ENCODE measurements at regions not wholly inside any gene's neighbourhood (a gene's known extent, or its start where the extent isn't known, plus 50 kb on each side); places are given as distances from the start of the nearest gene placed in this dataset.

DNA sequence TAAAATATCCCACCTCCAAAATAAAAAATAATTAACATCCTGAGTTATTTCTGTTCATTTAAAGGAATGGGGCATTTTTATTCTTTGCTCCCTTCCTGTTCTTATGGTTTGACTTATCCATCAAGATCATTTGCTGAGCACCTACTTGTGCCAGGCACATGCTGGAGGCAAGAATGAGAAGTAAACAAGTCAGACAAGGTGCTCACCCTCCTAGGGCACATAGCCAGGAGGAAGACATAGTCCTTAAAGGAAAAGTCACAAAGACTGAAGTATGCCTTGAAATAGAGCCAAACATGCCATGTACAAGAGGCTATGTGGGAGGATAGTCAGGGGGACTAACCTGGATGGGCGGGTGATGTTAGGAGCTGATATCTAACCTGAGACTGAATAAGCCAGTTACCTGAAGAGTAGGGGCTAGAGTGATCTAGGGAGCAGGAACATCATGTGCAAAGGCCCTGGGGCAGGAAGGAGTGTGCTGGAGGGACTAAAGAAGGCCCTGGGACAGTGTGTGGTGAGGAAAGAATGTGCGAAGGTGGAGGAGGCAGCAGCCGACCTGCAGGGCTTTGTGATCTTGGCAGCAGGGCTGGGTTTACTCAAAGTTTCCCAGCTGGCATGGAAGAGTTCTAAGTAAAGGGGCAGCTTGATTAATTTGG is 233.5 kb downstream of the MATN1 start:
- intact Hi-C loops (cut with micrococcal nuclease; ENCODE audit: unreplicated experiment), result no loop called here
- no peak overlapping the region for H3K4me3 Mint-ChIP-seq (ENCODE audit: unreplicated experiment)

DNA sequence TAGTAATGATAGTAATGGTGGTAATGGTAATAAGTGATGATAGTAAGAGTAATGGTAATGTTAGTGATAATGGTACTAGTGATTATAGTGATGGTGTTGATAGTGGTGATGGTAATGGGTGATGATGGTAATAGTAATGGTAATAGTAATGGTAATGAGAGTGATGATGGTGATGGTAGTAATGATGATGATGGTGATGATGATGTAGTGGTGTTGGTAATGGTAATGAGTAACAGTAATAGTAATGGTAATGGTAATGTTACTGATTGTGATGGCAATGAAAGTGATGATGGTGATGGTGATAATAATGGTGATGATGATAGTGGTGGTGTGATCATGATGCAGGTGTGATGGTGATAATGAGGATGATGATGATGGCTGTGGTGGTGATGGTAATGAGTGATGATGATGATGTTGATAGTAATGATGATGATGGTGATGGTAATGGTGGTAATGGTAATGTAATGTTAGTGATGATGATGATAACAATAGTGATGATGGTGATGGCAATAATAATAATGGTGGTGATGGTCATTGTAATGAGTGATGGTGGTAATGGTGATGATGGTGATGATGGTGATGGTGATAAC is 235.0 kb downstream of the MATN1 start:
- intact Hi-C loops (cut with micrococcal nuclease; ENCODE audit: unreplicated experiment), result no loop called here
- no peak for TF ChIP-seq CTCF (IDR thresholded peaks at IDR 0.05; ENCODE audit: insufficient read depth in 1 of 2, low read depth in 1 of 2, low read length in 1 of 2, severe bottlenecking in 1 of 2, unreplicated experiment in 1 of 2)
- DNase-seq, result no peak
- Mint-ChIP-seq H3K27ac (ENCODE audit: unreplicated experiment) (no peak overlapping the region), H3K4me1 (ENCODE audit: low read depth, unreplicated experiment) (no peaks in the 10 kb centered on the region), H3K4me3 (ENCODE audit: unreplicated experiment) (no peak overlapping the region), H3K36me3 (ENCODE audit: insufficient read depth, unreplicated experiment) (no peaks in the 10 kb centered on the region), H3K9me3 (ENCODE audit: unreplicated experiment) (no peaks in the 10 kb centered on the region), H3K27me3 (ENCODE audit: insufficient read depth, unreplicated experiment) (no peaks in the 10 kb centered on the region)
- Histone ChIP-seq H3K9me3 (no peaks in the 10 kb centered on the region), H3K36me3 (ENCODE audit: control insufficient read depth, insufficient read depth, low read length) (no peaks in the 10 kb centered on the region), H3K4me3 (ENCODE audit: low read depth, low read length) (no peak overlapping the region), H3K27me3 (replicated peaks; ENCODE audit: control insufficient read depth, insufficient read depth, low read length) (no peaks in the 10 kb centered on the region), H3K4me1 (no peaks in the 10 kb centered on the region)
- BruUV-seq (replicated peaks), result no TSS peak
- ChIA-PET POLR2A (no interaction called here), CTCF (no interaction called here)

More for the DNA sequence above, 233.5 kb downstream of the MATN1 start:
- no peaks in the 10 kb centered on the region for H3K27me3 Mint-ChIP-seq (ENCODE audit: insufficient read depth, unreplicated experiment)
- Histone ChIP-seq H3K9me3 (no peaks in the 10 kb centered on the region), H3K36me3 (ENCODE audit: control insufficient read depth, insufficient read depth, low read length) (no peaks in the 10 kb centered on the region), H3K4me3 (ENCODE audit: low read depth, low read length) (no peak overlapping the region), H3K27me3 (replicated peaks; ENCODE audit: control insufficient read depth, insufficient read depth, low read length) (no peaks in the 10 kb centered on the region), H3K4me1 (no peaks in the 10 kb centered on the region)
- DNase-seq, result no peak
- BruUV-seq (replicated peaks), result no TSS peak
- H3K9me3 Mint-ChIP-seq (ENCODE audit: unreplicated experiment), result peaks cover 8% of the 10 kb centered on the region
- TF ChIP-seq CTCF (IDR thresholded peaks at IDR 0.05; ENCODE audit: insufficient read depth in 1 of 2, low read depth in 1 of 2, low read length in 1 of 2, severe bottlenecking in 1 of 2, unreplicated experiment in 1 of 2), result no peak
- ChIA-PET POLR2A (no interaction called here), CTCF (interaction anchor here (0.6 kb wide), 1 partner anchor 163 kb away, joined by 3 read pairs; no protein-coding TSS in a partner anchor)
- no peaks in the 10 kb centered on the region for H3K36me3 Mint-ChIP-seq (ENCODE audit: insufficient read depth, unreplicated experiment)
- H3K27ac Mint-ChIP-seq (ENCODE audit: unreplicated experiment), result no peak overlapping the region
- H3K4me1 Mint-ChIP-seq (ENCODE audit: low read depth, unreplicated experiment), result no peaks in the 10 kb centered on the region

GRCh38 chr1:30487042-30487441 is 236.3 kb downstream of the MATN1 start:
- intact Hi-C loops (cut with micrococcal nuclease; ENCODE audit: unreplicated experiment), result no loop called here
- H3K27me3 Mint-ChIP-seq (ENCODE audit: insufficient read depth, unreplicated experiment), result no peaks in the 10 kb centered on the region
- ChIA-PET CTCF (no interaction called here), POLR2A (no interaction called here)
- H3K36me3 Mint-ChIP-seq (ENCODE audit: insufficient read depth, unreplicated experiment), result no peaks in the 10 kb centered on the region
- no peak overlapping the region for H3K27ac Mint-ChIP-seq (ENCODE audit: unreplicated experiment)
- no peak overlapping the region for H3K4me3 Mint-ChIP-seq (ENCODE audit: unreplicated experiment)
- BruUV-seq (replicated peaks), result no TSS peak
- H3K4me1 Mint-ChIP-seq (ENCODE audit: low read depth, unreplicated experiment), result no peaks in the 10 kb centered on the region
- Histone ChIP-seq H3K4me3 (ENCODE audit: low read depth, low read length) (no peak overlapping the region), H3K4me1 (no peaks in the 10 kb centered on the region), H3K9me3 (no peaks in the 10 kb centered on the region), H3K27me3 (replicated peaks; ENCODE audit: control insufficient read depth, insufficient read depth, low read length) (no peaks in the 10 kb centered on the region), H3K36me3 (ENCODE audit: control insufficient read depth, insufficient read depth, low read length) (no peaks in the 10 kb centered on the region)
- no peak for DNase-seq
- peaks cover 3% of the 10 kb centered on the region for H3K9me3 Mint-ChIP-seq (ENCODE audit: unreplicated experiment)
- TF ChIP-seq CTCF (IDR thresholded peaks at IDR 0.05; ENCODE audit: insufficient read depth in 1 of 2, low read depth in 1 of 2, low read length in 1 of 2, severe bottlenecking in 1 of 2, unreplicated experiment in 1 of 2), result no peak
